ENCODE measurements at regions not wholly inside any gene's neighbourhood (a gene's known extent, or its start where the extent isn't known, plus 50 kb on each side); places are given as distances from the start of the nearest gene placed in this dataset.

DNA sequence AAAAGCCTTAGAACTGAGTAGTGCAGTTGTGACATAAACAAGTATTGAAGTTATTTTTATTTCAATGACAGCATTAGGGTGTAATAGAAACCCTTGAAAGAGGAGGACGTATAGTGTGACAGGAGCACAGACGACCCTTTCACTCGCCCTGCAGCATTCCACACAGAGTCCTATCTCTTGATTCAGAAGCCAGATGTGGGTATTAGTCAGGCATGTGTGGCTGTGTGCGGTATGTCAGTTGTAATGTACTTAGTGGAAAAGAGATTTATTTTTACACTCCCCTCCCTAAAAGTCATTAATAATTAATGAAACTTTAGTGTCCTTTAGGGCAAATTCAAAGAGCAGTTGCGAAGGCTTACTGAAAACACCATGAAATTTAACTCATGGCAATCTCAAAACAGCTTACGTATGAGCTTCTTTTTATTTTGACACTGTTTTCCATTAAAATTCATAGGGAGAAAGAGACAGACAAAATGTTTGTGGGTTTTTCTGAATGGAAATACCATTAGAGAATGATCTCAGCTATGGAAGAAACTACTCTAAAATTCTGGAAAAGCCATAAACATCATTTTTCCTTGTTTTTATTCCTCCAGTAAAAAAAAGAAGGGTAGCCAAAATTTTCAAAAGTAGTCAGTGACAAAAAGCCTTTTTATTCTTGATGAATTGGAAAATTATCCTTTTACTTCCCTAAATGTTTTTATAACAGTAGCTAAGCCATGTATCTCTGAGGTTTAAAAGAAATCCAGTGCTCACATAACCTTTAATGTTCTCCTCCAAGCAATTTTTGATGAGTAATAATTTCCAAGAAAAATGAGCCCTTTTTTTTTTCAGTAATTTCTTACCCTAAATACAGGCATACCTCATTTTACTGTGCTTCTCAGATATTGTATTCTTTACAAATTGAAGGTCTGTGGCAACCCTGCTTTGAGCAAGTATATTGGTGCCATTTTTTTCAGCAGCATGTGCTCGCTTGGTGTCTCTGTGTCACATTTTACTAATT is 84.0 kb upstream of the DSEL start:
- TF ChIP-seq, protein P1, sequence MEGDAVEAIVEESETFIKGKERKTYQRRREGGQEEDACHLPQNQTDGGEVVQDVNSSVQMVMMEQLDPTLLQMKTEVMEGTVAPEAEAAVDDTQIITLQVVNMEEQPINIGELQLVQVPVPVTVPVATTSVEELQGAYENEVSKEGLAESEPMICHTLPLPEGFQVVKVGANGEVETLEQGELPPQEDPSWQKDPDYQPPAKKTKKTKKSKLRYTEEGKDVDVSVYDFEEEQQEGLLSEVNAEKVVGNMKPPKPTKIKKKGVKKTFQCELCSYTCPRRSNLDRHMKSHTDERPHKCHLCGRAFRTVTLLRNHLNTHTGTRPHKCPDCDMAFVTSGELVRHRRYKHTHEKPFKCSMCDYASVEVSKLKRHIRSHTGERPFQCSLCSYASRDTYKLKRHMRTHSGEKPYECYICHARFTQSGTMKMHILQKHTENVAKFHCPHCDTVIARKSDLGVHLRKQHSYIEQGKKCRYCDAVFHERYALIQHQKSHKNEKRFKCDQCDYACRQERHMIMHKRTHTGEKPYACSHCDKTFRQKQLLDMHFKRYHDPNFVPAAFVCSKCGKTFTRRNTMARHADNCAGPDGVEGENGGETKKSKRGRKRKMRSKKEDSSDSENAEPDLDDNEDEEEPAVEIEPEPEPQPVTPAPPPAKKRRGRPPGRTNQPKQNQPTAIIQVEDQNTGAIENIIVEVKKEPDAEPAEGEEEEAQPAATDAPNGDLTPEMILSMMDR (IDR thresholded peaks at IDR 0.05; ENCODE audit: insufficient read depth, missing control alignments), result no peak
- no peak for FAIRE-seq
- DNase-seq (ENCODE audit: insufficient read length, low spot score), result no peak

DNA sequence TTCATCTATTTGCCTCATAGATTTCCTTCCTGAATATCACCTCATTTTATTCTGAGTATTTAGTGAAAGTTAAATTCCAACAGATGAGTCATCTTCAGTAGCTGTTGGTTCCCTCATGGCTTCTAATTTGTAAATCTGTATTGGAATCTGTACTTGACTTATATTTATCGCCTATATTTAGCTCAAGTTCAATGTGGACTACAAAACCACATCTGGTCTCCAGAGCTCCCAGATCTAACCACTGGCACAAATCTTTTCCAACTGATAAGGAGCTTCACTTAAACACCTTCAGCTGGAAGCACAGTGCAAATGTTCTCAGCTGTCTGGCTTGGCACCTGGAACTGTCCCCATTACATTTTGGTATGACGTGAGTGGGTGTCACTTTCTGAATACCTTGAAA is 82.8 kb upstream of the DSEL start:
- DNase-seq (ENCODE audit: insufficient read length, low spot score) (no peak), FAIRE-seq (no peak)
- TF ChIP-seq, protein P1 (IDR thresholded peaks at IDR 0.05; ENCODE audit: insufficient read depth, missing control alignments), result no peak

DNA sequence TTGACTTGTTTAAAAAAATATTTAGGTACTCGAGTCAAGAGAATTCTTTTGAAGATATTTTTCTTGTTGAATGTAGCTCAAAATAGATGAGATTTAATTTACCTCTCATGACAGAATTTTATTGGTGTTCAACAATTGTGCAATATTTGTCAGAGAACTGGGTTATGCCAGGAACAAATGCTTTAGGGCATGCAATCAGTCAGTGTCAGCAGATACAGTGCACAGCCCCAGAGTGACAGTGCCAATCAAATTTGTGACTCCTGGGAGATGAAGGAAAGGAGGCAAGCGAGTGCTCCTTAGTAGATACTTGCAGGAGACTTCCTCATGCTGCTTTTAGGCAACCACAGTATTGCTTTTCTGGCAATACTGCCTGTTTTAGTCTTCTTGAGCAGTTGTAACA is 81.2 kb upstream of the DSEL start:
- FAIRE-seq, result peak; percentile 95
- DNase-seq (ENCODE audit: insufficient read length, low spot score), result no peak
- TF ChIP-seq, protein P1 (IDR thresholded peaks at IDR 0.05; ENCODE audit: insufficient read depth, missing control alignments), result no peak

DNA sequence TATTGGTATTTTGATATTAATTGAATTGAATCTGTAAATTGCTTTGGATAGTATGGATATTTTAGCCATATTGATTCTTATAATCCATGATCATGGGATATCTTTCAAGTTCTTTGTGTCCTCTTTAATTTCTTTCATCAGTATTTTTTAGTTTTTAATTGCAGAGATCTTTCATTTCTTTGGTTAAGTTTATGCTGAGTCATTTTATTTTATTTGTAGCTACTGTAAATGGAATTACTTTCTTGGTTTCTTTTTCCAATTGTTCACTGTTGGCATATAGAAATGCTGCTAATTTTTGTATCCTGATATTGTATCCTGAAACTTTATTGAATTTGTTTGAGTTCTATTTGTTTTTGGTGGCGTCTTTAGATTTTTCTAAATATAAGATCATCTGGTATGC is 79.5 kb upstream of the DSEL start:
- TF ChIP-seq, protein P1 (IDR thresholded peaks at IDR 0.05; ENCODE audit: insufficient read depth, missing control alignments), result no peak
- FAIRE-seq (peak; percentile 96), DNase-seq (ENCODE audit: insufficient read length, low spot score) (no peak)

DNA sequence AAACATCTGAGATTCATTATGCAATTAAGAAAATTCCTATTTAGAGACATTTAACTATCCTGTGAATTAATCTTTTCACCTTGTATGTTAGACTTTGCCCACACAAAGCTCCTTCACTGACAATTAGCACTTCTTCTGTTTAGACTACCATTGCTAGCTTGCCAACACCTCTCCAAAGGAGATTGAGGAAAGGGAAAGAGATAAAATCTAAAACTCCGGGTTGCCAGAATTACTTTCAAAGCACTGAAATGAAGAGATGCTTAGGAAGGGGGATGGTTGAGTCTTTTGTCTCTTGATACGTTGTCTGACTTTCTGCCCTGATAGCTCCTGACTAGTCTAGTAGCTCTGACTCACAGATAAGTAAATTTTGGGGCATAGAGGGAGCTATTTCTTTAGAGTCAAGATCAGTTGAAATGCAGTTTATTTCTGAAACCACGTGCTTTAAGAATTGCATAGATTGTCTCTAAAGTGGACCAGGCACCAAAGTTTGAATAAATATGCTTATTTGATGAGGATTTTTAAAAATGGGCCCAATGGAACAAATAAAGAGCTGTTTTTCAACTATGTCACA is 74.1 kb upstream of the DSEL start:
- DNase-seq (ENCODE audit: insufficient read length, low spot score) (no peak), FAIRE-seq (no peak)
- TF ChIP-seq, protein P1 (IDR thresholded peaks at IDR 0.05; ENCODE audit: insufficient read depth, missing control alignments), result no peak

DNA sequence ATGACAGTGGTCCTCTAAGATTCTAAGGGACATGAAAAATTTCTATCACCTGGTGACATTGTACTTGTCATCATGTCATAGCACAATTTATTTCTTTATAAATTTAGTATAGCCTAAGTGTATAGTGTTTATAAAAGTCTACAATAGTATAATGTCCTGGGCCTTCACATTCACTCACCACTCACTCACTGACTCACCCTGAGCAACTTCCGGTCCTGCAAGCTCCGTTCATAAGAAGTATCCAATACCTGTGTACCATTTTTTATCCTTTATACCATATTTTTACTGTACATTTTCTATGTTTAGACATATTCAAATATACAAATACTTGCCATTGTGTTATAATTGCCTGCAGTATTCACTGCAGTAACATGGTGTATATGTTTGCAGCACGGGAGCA is 72.8 kb upstream of the DSEL start:
- TF ChIP-seq, protein P1 (IDR thresholded peaks at IDR 0.05; ENCODE audit: insufficient read depth, missing control alignments), result no peak
- DNase-seq (ENCODE audit: insufficient read length, low spot score), result no peak
- FAIRE-seq, result no peak

DNA sequence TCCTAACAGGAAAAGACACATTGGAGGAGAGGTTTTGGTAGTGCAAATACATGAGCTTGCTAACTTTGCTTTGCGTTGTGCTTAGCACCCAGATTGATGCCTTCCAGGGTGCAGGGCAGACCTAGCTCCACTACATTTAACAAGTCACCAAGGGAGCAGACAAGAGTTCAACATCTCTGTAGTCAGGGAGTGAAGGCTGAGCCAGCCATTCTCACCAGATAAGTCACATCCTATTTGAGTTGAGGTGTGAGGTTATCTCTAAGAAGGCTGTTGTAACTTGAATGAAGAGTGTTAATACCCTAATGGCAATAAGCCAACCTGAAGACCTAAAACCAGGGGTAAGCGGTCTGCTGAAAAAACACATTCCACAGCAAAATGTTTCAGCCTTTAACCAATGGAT is 69.6 kb upstream of the DSEL start:
- FAIRE-seq (peak; percentile 97), DNase-seq (ENCODE audit: insufficient read length, low spot score) (no peak)
- TF ChIP-seq, protein P1 (IDR thresholded peaks at IDR 0.05; ENCODE audit: insufficient read depth, missing control alignments), result no peak

Data from D721Med (cell line).